GM23338 (cell line): ENCODE measurements at regions not wholly inside any gene's neighbourhood (a gene's known extent, or its start where the extent isn't known, plus 50 kb on each side); places are given as distances from the start of the nearest gene placed in this dataset.

Experiments used
- ATAC-seq: fragments of 200-7000 bp; cut with Tn5 transposase; 3 replicates; pipeline ENCODE4 v1.9.1; 2020
- DNase-seq: peaks from one replicate; pipeline ENCODE4 v3.0.0-alpha.2; 2015; ENCODE audit warnings: low spot score
- H2AFZ ChIP-seq: fragments of 200-600 bp; sonication (generic); 2 replicates; pipeline ENCODE4 v1.8.0; 2016; ENCODE audit warnings: antibody characterized with exemption, mild to moderate bottlenecking, moderate library complexity
- H3F3A ChIP-seq: fragments of 200-600 bp; sonication (generic); replicated peaks from 2 replicates; pipeline ENCODE4 v1.8.0; 2017; ENCODE audit warnings: antibody characterized with exemption, mixed run types, low read depth
- H3K27ac ChIP-seq: fragments of 200-600 bp; sonication (generic); 2 replicates; pipeline ENCODE4 v1.6.1; 2016; ENCODE audit warnings: low read depth
- H3K27me3 ChIP-seq: fragments of 200-600 bp; sonication (generic); 2 replicates; pipeline ENCODE4 v1.8.0; 2016; ENCODE audit warnings: mild to moderate bottlenecking, mixed run types, moderate library complexity; ENCODE audit not compliant: insufficient read depth
- H3K36me3 ChIP-seq: fragments of 200-600 bp; sonication (generic); 2 replicates; pipeline ENCODE4 v1.8.0; 2016; ENCODE audit warnings: mild to moderate bottlenecking; ENCODE audit not compliant: insufficient read depth
- H3K4me1 ChIP-seq: fragments of 200-600 bp; sonication (generic); 2 replicates; pipeline ENCODE4 v1.8.0; 2016; ENCODE audit warnings: mild to moderate bottlenecking, moderate library complexity; ENCODE audit not compliant: insufficient read depth
- H3K4me2 ChIP-seq: fragments of 200-600 bp; sonication (generic); 2 replicates; pipeline ENCODE4 v1.7.1; 2017; ENCODE audit warnings: mixed run types
- H3K4me3 ChIP-seq: fragments of 200-600 bp; sonication (generic); 2 replicates; pipeline ENCODE4 v1.6.1; 2016; ENCODE audit warnings: mixed run types
- H3K79me2 ChIP-seq: fragments of 200-600 bp; sonication (generic); replicated peaks from 2 replicates; pipeline ENCODE4 v1.8.0; 2017; ENCODE audit warnings: mild to moderate bottlenecking; ENCODE audit not compliant: insufficient read depth
- H3K9me2 ChIP-seq: fragments of 200-600 bp; sonication (generic); 2 replicates; pipeline ENCODE4 v1.8.0; 2017; ENCODE audit not compliant: insufficient read depth
- H4K20me1 ChIP-seq: fragments of 200-600 bp; sonication (generic); replicated peaks from 2 replicates; pipeline ENCODE4 v1.8.0; 2017; ENCODE audit warnings: mild to moderate bottlenecking; ENCODE audit not compliant: insufficient read depth
- H3K27ac Mint-ChIP-seq: 2 replicates; pipeline ENCODE4 v1.8.0; 2020; ENCODE audit warnings: inconsistent platforms, mild to moderate bottlenecking, moderate library complexity, mixed read lengths
- H3K27me3 Mint-ChIP-seq: 3 replicates; pipeline ENCODE4 v1.8.0; 2022; ENCODE audit warnings: low read depth, mild to moderate bottlenecking, moderate library complexity, mixed read lengths, inconsistent platforms; ENCODE audit not compliant: insufficient read depth, poor library complexity
- H3K36me3 Mint-ChIP-seq: 3 replicates; pipeline ENCODE4 v1.8.0; 2021; ENCODE audit warnings: low read depth, mild to moderate bottlenecking, inconsistent platforms, moderate library complexity, mixed read lengths
- H3K4me1 Mint-ChIP-seq: 3 replicates; pipeline ENCODE4 v1.8.0; 2020; ENCODE audit warnings: mild to moderate bottlenecking, inconsistent platforms, mixed read lengths
- H3K4me3 Mint-ChIP-seq: 3 replicates; pipeline ENCODE4 v1.8.0; 2021; ENCODE audit warnings: moderate library complexity, mild to moderate bottlenecking, inconsistent platforms, mixed read lengths
- H3K9me3 Mint-ChIP-seq: 3 replicates; pipeline ENCODE4 v1.8.0; 2020; ENCODE audit warnings: moderate library complexity, mild to moderate bottlenecking, inconsistent platforms, mixed read lengths
- CREB1 ChIP-seq: fragments of 250-450 bp; sonication (Bioruptor Pico); IDR thresholded peaks from 2 replicates; pipeline ENCODE4 v1.5.0; 2020; ENCODE audit warnings: low read depth, mild to moderate bottlenecking, moderate library complexity
- EZH2 ChIP-seq: fragments of 200-600 bp; sonication (generic); IDR thresholded peaks from one replicate; pipeline ENCODE4 v1.8.0; 2017; ENCODE audit warnings: antibody characterized with exemption, mild to moderate bottlenecking, low read depth; ENCODE audit not compliant: unreplicated experiment
- POLR2AphosphoS5 ChIP-seq: IDR thresholded peaks from 2 replicates; pipeline ENCODE4 v1.6.1; 2016; ENCODE audit warnings: antibody characterized with exemption, low read depth
- ZNF114 ChIP-seq: fragments of 250-450 bp; sonication (Bioruptor Pico); IDR thresholded peaks from 2 replicates; pipeline ENCODE4 v1.5.0; 2020; ENCODE audit warnings: mild to moderate bottlenecking, moderate library complexity
- ZNF331 ChIP-seq: fragments of 250-450 bp; sonication (Bioruptor Pico); IDR thresholded peaks from 2 replicates; pipeline ENCODE4 v1.5.0; 2020; ENCODE audit warnings: low read depth, mild to moderate bottlenecking, moderate library complexity
- TF ChIP-seq, protein P1 (sequence below): fragments of 250-450 bp; sonication (Bioruptor Pico); IDR thresholded peaks from 2 replicates; pipeline ENCODE4 v1.5.0; 2020; ENCODE audit warnings: mild to moderate bottlenecking, moderate library complexity
- TF ChIP-seq, protein P2 (sequence below), 2 experiments: fragments of 200-600 bp in 1 of 2; sonication (generic) in 1 of 2; conservative IDR thresholded peaks; 2 replicates each; pipeline versions ENCODE4 v1.5.1 to v1.6.1; 2016 to 2017; ENCODE audit warnings: antibody characterized with exemption in 2 of 2, low read depth in 2 of 2, mild to moderate bottlenecking in 2 of 2, moderate library complexity in 1 of 2

DNA sequence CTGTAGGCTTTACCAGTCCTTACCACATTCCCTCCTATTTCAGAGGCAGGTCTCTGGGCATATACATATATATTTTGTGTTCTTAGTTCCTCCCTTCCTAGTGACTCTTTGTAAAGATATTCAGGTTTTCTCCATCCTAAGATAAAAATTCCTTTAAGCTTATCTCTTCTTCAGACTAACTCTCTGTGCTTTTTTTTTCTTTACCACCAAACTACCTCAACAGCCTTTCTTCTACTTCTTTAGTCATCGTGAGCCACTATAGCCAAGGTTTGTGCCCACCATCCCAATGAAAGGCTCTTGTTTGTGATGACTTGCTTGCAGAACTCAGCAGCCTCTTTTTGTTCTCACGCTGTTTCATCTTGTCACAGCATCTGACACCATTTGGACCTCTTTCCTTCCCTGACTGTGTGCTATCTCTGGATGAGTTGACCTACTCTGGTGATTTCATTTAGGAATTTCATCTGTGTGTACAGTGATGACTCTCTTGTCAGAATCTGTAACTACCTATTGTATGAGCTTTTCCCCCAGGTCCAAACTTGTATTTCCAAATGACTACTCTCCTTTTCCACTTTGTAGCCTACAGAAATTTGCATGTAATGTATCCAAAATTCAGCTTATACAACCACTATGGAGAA, 59.0 kb upstream of the MACF1 start (continued):
- TF ChIP-seq, protein P1, sequence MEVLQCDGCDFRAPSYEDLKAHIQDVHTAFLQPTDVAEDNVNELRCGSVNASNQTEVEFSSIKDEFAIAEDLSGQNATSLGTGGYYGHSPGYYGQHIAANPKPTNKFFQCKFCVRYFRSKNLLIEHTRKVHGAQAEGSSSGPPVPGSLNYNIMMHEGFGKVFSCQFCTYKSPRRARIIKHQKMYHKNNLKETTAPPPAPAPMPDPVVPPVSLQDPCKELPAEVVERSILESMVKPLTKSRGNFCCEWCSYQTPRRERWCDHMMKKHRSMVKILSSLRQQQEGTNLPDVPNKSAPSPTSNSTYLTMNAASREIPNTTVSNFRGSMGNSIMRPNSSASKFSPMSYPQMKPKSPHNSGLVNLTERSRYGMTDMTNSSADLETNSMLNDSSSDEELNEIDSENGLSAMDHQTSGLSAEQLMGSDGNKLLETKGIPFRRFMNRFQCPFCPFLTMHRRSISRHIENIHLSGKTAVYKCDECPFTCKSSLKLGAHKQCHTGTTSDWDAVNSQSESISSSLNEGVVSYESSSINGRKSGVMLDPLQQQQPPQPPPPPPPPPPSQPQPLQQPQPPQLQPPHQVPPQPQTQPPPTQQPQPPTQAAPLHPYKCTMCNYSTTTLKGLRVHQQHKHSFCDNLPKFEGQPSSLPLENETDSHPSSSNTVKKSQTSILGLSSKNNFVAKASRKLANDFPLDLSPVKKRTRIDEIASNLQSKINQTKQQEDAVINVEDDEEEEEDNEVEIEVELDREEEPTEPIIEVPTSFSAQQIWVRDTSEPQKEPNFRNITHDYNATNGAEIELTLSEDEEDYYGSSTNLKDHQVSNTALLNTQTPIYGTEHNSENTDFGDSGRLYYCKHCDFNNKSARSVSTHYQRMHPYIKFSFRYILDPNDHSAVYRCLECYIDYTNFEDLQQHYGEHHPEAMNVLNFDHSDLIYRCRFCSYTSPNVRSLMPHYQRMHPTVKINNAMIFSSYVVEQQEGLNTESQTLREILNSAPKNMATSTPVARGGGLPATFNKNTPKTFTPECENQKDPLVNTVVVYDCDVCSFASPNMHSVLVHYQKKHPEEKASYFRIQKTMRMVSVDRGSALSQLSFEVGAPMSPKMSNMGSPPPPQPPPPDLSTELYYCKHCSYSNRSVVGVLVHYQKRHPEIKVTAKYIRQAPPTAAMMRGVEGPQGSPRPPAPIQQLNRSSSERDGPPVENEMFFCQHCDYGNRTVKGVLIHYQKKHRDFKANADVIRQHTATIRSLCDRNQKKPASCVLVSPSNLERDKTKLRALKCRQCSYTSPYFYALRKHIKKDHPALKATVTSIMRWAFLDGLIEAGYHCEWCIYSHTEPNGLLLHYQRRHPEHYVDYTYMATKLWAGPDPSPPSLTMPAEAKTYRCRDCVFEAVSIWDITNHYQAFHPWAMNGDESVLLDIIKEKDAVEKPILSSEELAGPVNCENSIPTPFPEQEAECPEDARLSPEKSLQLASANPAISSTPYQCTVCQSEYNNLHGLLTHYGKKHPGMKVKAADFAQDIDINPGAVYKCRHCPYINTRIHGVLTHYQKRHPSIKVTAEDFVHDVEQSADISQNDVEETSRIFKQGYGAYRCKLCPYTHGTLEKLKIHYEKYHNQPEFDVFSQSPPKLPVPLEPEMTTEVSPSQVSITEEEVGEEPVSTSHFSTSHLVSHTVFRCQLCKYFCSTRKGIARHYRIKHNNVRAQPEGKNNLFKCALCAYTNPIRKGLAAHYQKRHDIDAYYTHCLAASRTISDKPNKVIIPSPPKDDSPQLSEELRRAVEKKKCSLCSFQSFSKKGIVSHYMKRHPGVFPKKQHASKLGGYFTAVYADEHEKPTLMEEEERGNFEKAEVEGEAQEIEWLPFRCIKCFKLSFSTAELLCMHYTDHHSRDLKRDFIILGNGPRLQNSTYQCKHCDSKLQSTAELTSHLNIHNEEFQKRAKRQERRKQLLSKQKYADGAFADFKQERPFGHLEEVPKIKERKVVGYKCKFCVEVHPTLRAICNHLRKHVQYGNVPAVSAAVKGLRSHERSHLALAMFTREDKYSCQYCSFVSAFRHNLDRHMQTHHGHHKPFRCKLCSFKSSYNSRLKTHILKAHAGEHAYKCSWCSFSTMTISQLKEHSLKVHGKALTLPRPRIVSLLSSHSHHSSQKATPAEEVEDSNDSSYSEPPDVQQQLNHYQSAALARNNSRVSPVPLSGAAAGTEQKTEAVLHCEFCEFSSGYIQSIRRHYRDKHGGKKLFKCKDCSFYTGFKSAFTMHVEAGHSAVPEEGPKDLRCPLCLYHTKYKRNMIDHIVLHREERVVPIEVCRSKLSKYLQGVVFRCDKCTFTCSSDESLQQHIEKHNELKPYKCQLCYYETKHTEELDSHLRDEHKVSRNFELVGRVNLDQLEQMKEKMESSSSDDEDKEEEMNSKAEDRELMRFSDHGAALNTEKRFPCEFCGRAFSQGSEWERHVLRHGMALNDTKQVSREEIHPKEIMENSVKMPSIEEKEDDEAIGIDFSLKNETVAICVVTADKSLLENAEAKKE (CRISPR knock-in tag): no peak
- no peak for TF ChIP-seq POLR2AphosphoS5
- no peak for TF ChIP-seq CREB1 (CRISPR knock-in tag)

DNA sequence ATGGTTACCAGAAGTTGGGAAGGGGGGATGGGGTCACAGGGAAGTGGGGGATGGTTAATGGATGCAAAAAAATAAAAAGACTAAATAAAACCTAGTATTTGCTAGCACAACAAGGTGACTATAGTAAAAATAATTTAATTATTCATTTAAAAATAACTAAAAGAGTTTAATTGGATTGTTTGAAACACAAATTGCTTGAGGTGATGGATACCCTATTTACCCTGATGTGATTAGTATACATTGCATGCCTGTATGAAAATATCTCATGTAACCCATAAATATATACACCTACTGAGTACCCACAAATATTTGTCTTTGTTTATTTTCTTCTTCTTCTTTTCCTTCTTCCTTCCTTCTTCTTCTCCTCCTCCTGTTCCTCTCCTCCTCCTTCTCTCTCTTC, 57.8 kb upstream of the MACF1 start:
- Histone ChIP-seq H3K79me2 (peaks cover 94% of the 10 kb centered on the region), H3K27ac (no peak overlapping the region; the same call in 1 of the 2 replicates), H3K27me3 (no peaks in the 10 kb centered on the region), H3K36me3 (no peaks in the 10 kb centered on the region), H3K4me1 (peaks cover 60% of the 10 kb centered on the region), H2AFZ (no peak overlapping the region), H3F3A (peaks cover under 1% of the 10 kb centered on the region; the same call in 1 of the 2 replicates), H3K4me2 (no peak overlapping the region), H3K4me3 (no peak overlapping the region), H3K9me2 (no peaks in the 10 kb centered on the region), H4K20me1 (no peaks in the 10 kb centered on the region)
- DNase-seq (no peak), ATAC-seq (no peak)
- H3K9me3 Mint-ChIP-seq: no peaks in the 10 kb centered on the region
- H3K36me3 Mint-ChIP-seq: peaks cover 7% of the 10 kb centered on the region; the same call in 1 of the 3 replicates
- no peak overlapping the region for H3K4me3 Mint-ChIP-seq
- H3K27ac Mint-ChIP-seq: no peak overlapping the region
- peaks cover 2% of the 10 kb centered on the region for H3K27me3 Mint-ChIP-seq
- H3K4me1 Mint-ChIP-seq: peaks cover 71% of the 10 kb centered on the region
- TF ChIP-seq, protein P1 (CRISPR knock-in tag): no peak
- TF ChIP-seq CREB1 (CRISPR knock-in tag): no peak
- TF ChIP-seq EZH2: no peak
- TF ChIP-seq POLR2AphosphoS5: no peak
- no peak for TF ChIP-seq ZNF331 (CRISPR knock-in tag)
- TF ChIP-seq, protein P2, sequence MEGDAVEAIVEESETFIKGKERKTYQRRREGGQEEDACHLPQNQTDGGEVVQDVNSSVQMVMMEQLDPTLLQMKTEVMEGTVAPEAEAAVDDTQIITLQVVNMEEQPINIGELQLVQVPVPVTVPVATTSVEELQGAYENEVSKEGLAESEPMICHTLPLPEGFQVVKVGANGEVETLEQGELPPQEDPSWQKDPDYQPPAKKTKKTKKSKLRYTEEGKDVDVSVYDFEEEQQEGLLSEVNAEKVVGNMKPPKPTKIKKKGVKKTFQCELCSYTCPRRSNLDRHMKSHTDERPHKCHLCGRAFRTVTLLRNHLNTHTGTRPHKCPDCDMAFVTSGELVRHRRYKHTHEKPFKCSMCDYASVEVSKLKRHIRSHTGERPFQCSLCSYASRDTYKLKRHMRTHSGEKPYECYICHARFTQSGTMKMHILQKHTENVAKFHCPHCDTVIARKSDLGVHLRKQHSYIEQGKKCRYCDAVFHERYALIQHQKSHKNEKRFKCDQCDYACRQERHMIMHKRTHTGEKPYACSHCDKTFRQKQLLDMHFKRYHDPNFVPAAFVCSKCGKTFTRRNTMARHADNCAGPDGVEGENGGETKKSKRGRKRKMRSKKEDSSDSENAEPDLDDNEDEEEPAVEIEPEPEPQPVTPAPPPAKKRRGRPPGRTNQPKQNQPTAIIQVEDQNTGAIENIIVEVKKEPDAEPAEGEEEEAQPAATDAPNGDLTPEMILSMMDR (conservative IDR thresholded peaks at IDR 0.05; ENCODE audit: low read depth in 2 of 2): no peak
- TF ChIP-seq ZNF114 (CRISPR knock-in tag): no peak
